ENCODE measurements at regions not wholly inside any gene's neighbourhood (a gene's known extent, or its start where the extent isn't known, plus 50 kb on each side); places are given as distances from the start of the nearest gene placed in this dataset.

GRCh38 chr12:116454076-116454475 lies 105.1 kb upstream of the MAP1LC3B2 start:
- TF ChIP-seq SIN3A (IDR thresholded peaks at IDR 0.05; ENCODE audit: borderline replicate concordance, insufficient read depth, low read length) (no peak), TAF1 (IDR thresholded peaks at IDR 0.05; ENCODE audit: borderline replicate concordance, insufficient read depth, low read length) (no peak), REST (IDR thresholded peaks at IDR 0.05; ENCODE audit: insufficient read depth in 1 of 2, low read depth in 2 of 2, low read length in 2 of 2) (no peak)

Measured in PFSK-1 (cell line).